Osteocyte (in vitro differentiated cells): ENCODE measurements at regions not wholly inside any gene's neighbourhood (a gene's known extent, or its start where the extent isn't known, plus 50 kb on each side); places are given as distances from the start of the nearest gene placed in this dataset.

Source experiments
- DNase-seq: peaks from one replicate; pipeline ENCODE4 v3.0.0; 2021; ENCODE audit warnings: mixed read lengths; ENCODE audit not compliant: unreplicated experiment; ENCODE audit errors: extremely low spot score
- H3K27ac Mint-ChIP-seq: one replicate; pipeline ENCODE4 v1.8.0; 2021; ENCODE audit warnings: mild to moderate bottlenecking, mixed read lengths; ENCODE audit not compliant: unreplicated experiment
- H3K27me3 Mint-ChIP-seq: one replicate; pipeline ENCODE4 v1.8.0; 2021; ENCODE audit warnings: mixed read lengths; ENCODE audit not compliant: unreplicated experiment
- H3K36me3 Mint-ChIP-seq: one replicate; pipeline ENCODE4 v1.8.0; 2021; ENCODE audit warnings: mixed read lengths; ENCODE audit not compliant: unreplicated experiment
- H3K4me1 Mint-ChIP-seq: one replicate; pipeline ENCODE4 v1.8.0; 2021; ENCODE audit warnings: mixed read lengths; ENCODE audit not compliant: unreplicated experiment
- H3K4me3 Mint-ChIP-seq: one replicate; pipeline ENCODE4 v1.8.0; 2021; ENCODE audit warnings: mild to moderate bottlenecking, moderate library complexity, mixed read lengths; ENCODE audit not compliant: unreplicated experiment
- H3K9me3 Mint-ChIP-seq: one replicate; pipeline ENCODE4 v1.8.0; 2021; ENCODE audit warnings: mixed read lengths; ENCODE audit not compliant: unreplicated experiment
- CTCF ChIP-seq: fragments of 200-600 bp; sonication (generic); IDR thresholded peaks from 2 replicates; pipeline ENCODE4 v1.5.0; 2021; ENCODE audit warnings: antibody characterized with exemption, mild to moderate bottlenecking, moderate library complexity

- H3K4me1 Mint-ChIP-seq, result no peaks in the 10 kb centered on the region
- no peak for TF ChIP-seq CTCF
- no peaks in the 10 kb centered on the region for H3K9me3 Mint-ChIP-seq
- no peak for DNase-seq
- H3K4me3 Mint-ChIP-seq, result no peak overlapping the region
- H3K27me3 Mint-ChIP-seq, result no peaks in the 10 kb centered on the region
- H3K36me3 Mint-ChIP-seq, result no peaks in the 10 kb centered on the region
- no peak overlapping the region for H3K27ac Mint-ChIP-seq
These were observed 355.8 kb downstream of the CCSER2 start for GRCh38 chr10:84683980-84684740.

GRCh38 chr10:84685047-84685660 is 356.8 kb downstream of the CCSER2 start:
- H3K27ac Mint-ChIP-seq, result no peak overlapping the region
- no peaks in the 10 kb centered on the region for H3K9me3 Mint-ChIP-seq
- no peaks in the 10 kb centered on the region for H3K36me3 Mint-ChIP-seq
- no peak overlapping the region for H3K4me3 Mint-ChIP-seq
- DNase-seq, result no peak
- H3K4me1 Mint-ChIP-seq, result no peaks in the 10 kb centered on the region
- no peak for TF ChIP-seq CTCF
- H3K27me3 Mint-ChIP-seq, result no peaks in the 10 kb centered on the region

- no peak for TF ChIP-seq CTCF
- Mint-ChIP-seq H3K9me3 (peaks cover 5% of the 10 kb centered on the region), H3K4me1 (no peaks in the 10 kb centered on the region), H3K27ac (no peak overlapping the region), H3K36me3 (no peaks in the 10 kb centered on the region), H3K4me3 (no peak overlapping the region), H3K27me3 (no peaks in the 10 kb centered on the region)
- DNase-seq, result no peak
These were observed 364.6 kb downstream of the CCSER2 start for GRCh38 chr10:84693006-84693405.

- H3K27me3 Mint-ChIP-seq, result no peaks in the 10 kb centered on the region
- H3K27ac Mint-ChIP-seq, result no peak overlapping the region
- no peak for TF ChIP-seq CTCF
- H3K4me3 Mint-ChIP-seq, result no peak overlapping the region
- no peak for DNase-seq
- H3K9me3 Mint-ChIP-seq, result peaks cover 5% of the 10 kb centered on the region
- no peaks in the 10 kb centered on the region for H3K4me1 Mint-ChIP-seq
- H3K36me3 Mint-ChIP-seq, result no peaks in the 10 kb centered on the region
These were observed 367.5 kb downstream of the CCSER2 start for GRCh38 chr10:84695902-84696301.

GRCh38 chr10:84696610-84697009 is 368.2 kb downstream of the CCSER2 start:
- Mint-ChIP-seq H3K27ac (no peak overlapping the region), H3K4me3 (no peak overlapping the region), H3K36me3 (no peaks in the 10 kb centered on the region), H3K9me3 (peaks cover 5% of the 10 kb centered on the region), H3K27me3 (no peaks in the 10 kb centered on the region), H3K4me1 (no peaks in the 10 kb centered on the region)
- peak; percentile 34 for DNase-seq
- no peak for TF ChIP-seq CTCF
